Adrenal gland (tissue), 5 donors: ENCODE measurements at regions not wholly inside any gene's neighbourhood (a gene's known extent, or its start where the extent isn't known, plus 50 kb on each side); places are given as distances from the start of the nearest gene placed in this dataset.

Experiments used
- CTCF ChIP-seq, 6 experiments: fragments of 450-650 bp in 4 of 6; fragments of 200-600 bp in 2 of 6; sonication (generic) in 1 of 6; IDR thresholded peaks; 1 replicate in 5 of 6; 2 replicates in 1 of 6; pipeline versions ENCODE4 v1.5.1 to v1.8.0; 2016 to 2021; ENCODE audit warnings: antibody characterized with exemption in 6 of 6, mild to moderate bottlenecking in 2 of 6, moderate library complexity in 1 of 6
- POLR2A ChIP-seq, 2 donors: fragments of 450-650 bp; IDR thresholded peaks; one replicate each; pipeline ENCODE4 v1.6.1; 2017; ENCODE audit warnings: antibody characterized with exemption in 2 of 2, mild to moderate bottlenecking in 2 of 2, moderate library complexity in 1 of 2
- donor health status: DM: no; HTN: no; CAD: no.

GRCh38 chr18:42520138-42520537 lies 565.1 kb downstream of the PIK3C3 start:
- TF ChIP-seq POLR2A (IDR thresholded peaks at IDR 0.05) (no peak), CTCF (IDR thresholded peaks at IDR 0.05) (no peak)
